K562 (cell line): ENCODE measurements at regions not wholly inside any gene's neighbourhood (a gene's known extent, or its start where the extent isn't known, plus 50 kb on each side); places are given as distances from the start of the nearest gene placed in this dataset.

Experiments used
- ATAC-seq: fragments of 200-7000 bp; cut with Tn5 transposase; 3 replicates; pipeline ENCODE4 v1.9.1; 2020; ENCODE audit warnings: moderate library complexity
- BruUV-seq: library from RNA; stranded (reverse); fragments of 400-500 nt; replicated peaks from 2 replicates; lab custom pipeline; 2021; lab: Mats Ljungman, UMichigan
- CTCF ChIA-PET: fragments of 300-600 bp; formaldehyde crosslinking; extraction: SDS; loops from one replicate; lab custom pipeline; 2021; ENCODE audit warnings: low intra/inter-chr PET ratio; lab: Yijun Ruan, JAX
- POLR2A ChIA-PET: fragments of 300-600, 350-650 bp; sonication (Branson Sonifier 250); formaldehyde crosslinking; extraction: SDS; loops from one replicate; lab custom pipeline; 2021; ENCODE audit warnings: antibody characterized with exemption, inconsistent platforms; lab: Yijun Ruan, JAX
- DNase-seq, 4 experiments: peaks; one replicate each; pipeline versions ENCODE4 v3.0.0 to v3.0.0-alpha.2; 2011 to 2018; ENCODE audit warnings: low spot score in 3 of 4, mixed read lengths in 3 of 4; ENCODE audit errors: extremely low read depth in 1 of 4
- FAIRE-seq: peaks from 2 replicates; lab custom pipeline; 2011; peaks lifted over from hg19 to GRCh38; lab: Jason Lieb, UNC
- H2AFZ ChIP-seq: 2 replicates; pipeline ENCODE4 v1.6.0; 2011; ENCODE audit warnings: low read depth, low read length, control low read depth, inconsistent platforms
- H3K27ac ChIP-seq: fragments of 200-600 bp; 3 replicates; pipeline ENCODE4 v1.8.0; 2011; ENCODE audit warnings: low read depth, mild to moderate bottlenecking, control low read depth, inconsistent platforms, low read length, moderate library complexity, mixed read lengths; ENCODE audit errors: extremely low read depth
- H3K27me3 ChIP-seq, 2 experiments: fragments of 300-600 bp in 1 of 2; 2 replicates in 1 of 2; 3 replicates in 1 of 2; pipeline versions ENCODE4 v1.6.0 to v1.8.0; 2011; ENCODE audit warnings: inconsistent platforms in 2 of 2, low read length in 2 of 2, mild to moderate bottlenecking in 1 of 2, mixed read lengths in 1 of 2, moderate library complexity in 1 of 2; ENCODE audit not compliant: control insufficient read depth in 2 of 2, insufficient read depth in 2 of 2
- H3K36me3 ChIP-seq: fragments of 300-600 bp; 3 replicates; pipeline ENCODE4 v1.8.0; 2011; ENCODE audit warnings: mild to moderate bottlenecking, low read length, inconsistent platforms; ENCODE audit not compliant: control insufficient read depth, insufficient read depth
- H3K4me1 ChIP-seq, 2 experiments: fragments of 200-600 bp in 1 of 2; replicated peaks in 1 of 2; 2 replicates in 1 of 2; 3 replicates in 1 of 2; pipeline versions ENCODE4 v1.5.1 to v1.8.0; 2011; ENCODE audit warnings: inconsistent platforms in 2 of 2, low read length in 2 of 2, mild to moderate bottlenecking in 1 of 2, mixed read lengths in 1 of 2, moderate library complexity in 1 of 2; ENCODE audit not compliant: control insufficient read depth in 2 of 2, insufficient read depth in 2 of 2
- H3K4me2 ChIP-seq: 2 replicates; pipeline ENCODE4 v1.6.1; 2011; ENCODE audit warnings: low read length, control low read depth, inconsistent platforms, mixed read lengths; ENCODE audit not compliant: insufficient read depth
- H3K4me3 ChIP-seq: fragments of 200-600 bp; sonication (generic), shearing (Covaris generic); 2 replicates; pipeline ENCODE4 v1.5.1; 2016; ENCODE audit warnings: control low read depth, inconsistent platforms
- H3K79me2 ChIP-seq: fragments of 200-600 bp; 3 replicates; pipeline ENCODE4 v1.8.0; 2011; ENCODE audit warnings: low read length, inconsistent platforms; ENCODE audit not compliant: control insufficient read depth, insufficient read depth
- H3K9ac ChIP-seq, 2 experiments: 2 replicates each; pipeline versions ENCODE4 v1.6.0 to v1.6.1; 2011; ENCODE audit warnings: low read depth in 2 of 2, low read length in 2 of 2, control low read depth in 1 of 2, inconsistent platforms in 1 of 2, mild to moderate bottlenecking in 1 of 2, mixed read lengths in 1 of 2; ENCODE audit not compliant: insufficient read depth in 1 of 2
- H3K9me1 ChIP-seq: one replicate; pipeline ENCODE4 v1.6.0; 2011; ENCODE audit warnings: inconsistent platforms, mild to moderate bottlenecking, low read length, moderate library complexity; ENCODE audit not compliant: control insufficient read depth, insufficient read depth
- H3K9me3 ChIP-seq: replicated peaks from 2 replicates; pipeline ENCODE4 v1.5.1; 2011; ENCODE audit warnings: low read depth, low read length, inconsistent platforms; ENCODE audit not compliant: control insufficient read depth, insufficient read depth
- H4K20me1 ChIP-seq: replicated peaks from 2 replicates; pipeline ENCODE4 v1.6.1; 2011; ENCODE audit warnings: low read length, inconsistent platforms, mixed read lengths; ENCODE audit not compliant: control insufficient read depth, insufficient read depth
- CBFB ChIP-seq: sonication (generic); formaldehyde crosslinking; IDR thresholded peaks from 2 replicates; pipeline ENCODE4 v1.4.0; 2020; ENCODE audit warnings: mild to moderate bottlenecking, missing genetic modification reagents
- POLR2AphosphoS2 ChIP-seq: IDR thresholded peaks from 2 replicates; pipeline ENCODE4 v1.6.1; 2012; ENCODE audit warnings: low read length, improper control_type of control experiment
- SRSF3 ChIP-seq: fragments of 200-400 bp; formaldehyde crosslinking; IDR thresholded peaks from 2 replicates; pipeline ENCODE4 v1.6.1; 2016; ENCODE audit warnings: mild to moderate bottlenecking, low read length, moderate library complexity; ENCODE audit not compliant: insufficient read depth
- WGBS: fragments of 100-300 bp; shearing (Covaris generic); methylation state at CpG from one replicate; pipeline ENCODE4 v1.1.6; 2016; ENCODE audit warnings: low coverage, mixed read lengths; ENCODE audit not compliant: insufficient coverage; ENCODE audit errors: missing lambda C conversion rate; 5-methylcytosine and 5-hydroxymethylcytosine counted together
- in situ Hi-C: fragments of 300-500 bp; cut with MboI; formaldehyde crosslinking; loops from 4 replicates; pipeline ENCODE4 v1.15.0; 2018; ENCODE audit warnings: inconsistent platforms, mixed read lengths
- intact Hi-C: fragments of 100-400 bp; cut with micrococcal nuclease; formaldehyde crosslinking; loops from 2 replicates; pipeline ENCODE4 v1.14.2; 2022
- TF ChIP-seq, protein P1 (sequence below): fragments of 200-600 bp; sonication (generic); IDR thresholded peaks from one replicate; pipeline ENCODE4 v1.6.1; 2012; ENCODE audit warnings: mild to moderate bottlenecking, low read depth, low read length, inconsistent platforms
- TF ChIP-seq, protein P2 (sequence below): fragments of 450-650 bp; IDR thresholded peaks from 2 replicates; pipeline ENCODE4 v1.6.1; 2016; ENCODE audit warnings: missing biosample characterization, missing genetic modification characterization
- TF ChIP-seq, protein P3 (sequence below): sonication (generic); formaldehyde crosslinking; IDR thresholded peaks from 2 replicates; pipeline ENCODE4 v1.5.0; 2020; ENCODE audit warnings: missing genetic modification reagents

DNA sequence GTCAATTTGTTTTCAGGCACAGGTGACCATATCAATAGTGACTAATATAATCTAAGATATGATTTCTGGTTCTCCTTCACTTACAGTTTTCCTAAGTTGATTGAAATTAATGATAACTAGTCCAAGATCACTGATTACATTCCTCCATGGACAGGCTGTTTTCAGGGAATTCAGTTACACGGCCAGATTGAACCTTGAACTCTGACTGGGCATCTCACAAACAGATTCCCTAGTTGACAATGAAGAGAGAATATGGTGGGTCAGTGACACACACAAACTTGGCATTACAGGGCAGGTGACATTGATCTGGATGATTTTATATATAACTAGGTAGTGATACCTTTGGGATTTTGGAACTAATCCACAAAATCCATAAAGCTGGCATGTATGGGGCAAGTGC lies 110.2 kb upstream of the EGR2 start:
- H3K9ac ChIP-seq = no peak overlapping the region
- H3K79me2 ChIP-seq = no peaks in the 10 kb centered on the region
- BruUV-seq = no TSS peak
- no peak overlapping the region for H2AFZ ChIP-seq
- in situ Hi-C loops = no loop called here
- no peaks in the 10 kb centered on the region for H4K20me1 ChIP-seq
- ATAC-seq (no peak), DNase-seq (no peak), FAIRE-seq (no peak)
- no peaks in the 10 kb centered on the region for H3K27me3 ChIP-seq
- H3K36me3 ChIP-seq = no peaks in the 10 kb centered on the region
- H3K4me3 ChIP-seq = no peak overlapping the region
- TF ChIP-seq, protein P1, sequence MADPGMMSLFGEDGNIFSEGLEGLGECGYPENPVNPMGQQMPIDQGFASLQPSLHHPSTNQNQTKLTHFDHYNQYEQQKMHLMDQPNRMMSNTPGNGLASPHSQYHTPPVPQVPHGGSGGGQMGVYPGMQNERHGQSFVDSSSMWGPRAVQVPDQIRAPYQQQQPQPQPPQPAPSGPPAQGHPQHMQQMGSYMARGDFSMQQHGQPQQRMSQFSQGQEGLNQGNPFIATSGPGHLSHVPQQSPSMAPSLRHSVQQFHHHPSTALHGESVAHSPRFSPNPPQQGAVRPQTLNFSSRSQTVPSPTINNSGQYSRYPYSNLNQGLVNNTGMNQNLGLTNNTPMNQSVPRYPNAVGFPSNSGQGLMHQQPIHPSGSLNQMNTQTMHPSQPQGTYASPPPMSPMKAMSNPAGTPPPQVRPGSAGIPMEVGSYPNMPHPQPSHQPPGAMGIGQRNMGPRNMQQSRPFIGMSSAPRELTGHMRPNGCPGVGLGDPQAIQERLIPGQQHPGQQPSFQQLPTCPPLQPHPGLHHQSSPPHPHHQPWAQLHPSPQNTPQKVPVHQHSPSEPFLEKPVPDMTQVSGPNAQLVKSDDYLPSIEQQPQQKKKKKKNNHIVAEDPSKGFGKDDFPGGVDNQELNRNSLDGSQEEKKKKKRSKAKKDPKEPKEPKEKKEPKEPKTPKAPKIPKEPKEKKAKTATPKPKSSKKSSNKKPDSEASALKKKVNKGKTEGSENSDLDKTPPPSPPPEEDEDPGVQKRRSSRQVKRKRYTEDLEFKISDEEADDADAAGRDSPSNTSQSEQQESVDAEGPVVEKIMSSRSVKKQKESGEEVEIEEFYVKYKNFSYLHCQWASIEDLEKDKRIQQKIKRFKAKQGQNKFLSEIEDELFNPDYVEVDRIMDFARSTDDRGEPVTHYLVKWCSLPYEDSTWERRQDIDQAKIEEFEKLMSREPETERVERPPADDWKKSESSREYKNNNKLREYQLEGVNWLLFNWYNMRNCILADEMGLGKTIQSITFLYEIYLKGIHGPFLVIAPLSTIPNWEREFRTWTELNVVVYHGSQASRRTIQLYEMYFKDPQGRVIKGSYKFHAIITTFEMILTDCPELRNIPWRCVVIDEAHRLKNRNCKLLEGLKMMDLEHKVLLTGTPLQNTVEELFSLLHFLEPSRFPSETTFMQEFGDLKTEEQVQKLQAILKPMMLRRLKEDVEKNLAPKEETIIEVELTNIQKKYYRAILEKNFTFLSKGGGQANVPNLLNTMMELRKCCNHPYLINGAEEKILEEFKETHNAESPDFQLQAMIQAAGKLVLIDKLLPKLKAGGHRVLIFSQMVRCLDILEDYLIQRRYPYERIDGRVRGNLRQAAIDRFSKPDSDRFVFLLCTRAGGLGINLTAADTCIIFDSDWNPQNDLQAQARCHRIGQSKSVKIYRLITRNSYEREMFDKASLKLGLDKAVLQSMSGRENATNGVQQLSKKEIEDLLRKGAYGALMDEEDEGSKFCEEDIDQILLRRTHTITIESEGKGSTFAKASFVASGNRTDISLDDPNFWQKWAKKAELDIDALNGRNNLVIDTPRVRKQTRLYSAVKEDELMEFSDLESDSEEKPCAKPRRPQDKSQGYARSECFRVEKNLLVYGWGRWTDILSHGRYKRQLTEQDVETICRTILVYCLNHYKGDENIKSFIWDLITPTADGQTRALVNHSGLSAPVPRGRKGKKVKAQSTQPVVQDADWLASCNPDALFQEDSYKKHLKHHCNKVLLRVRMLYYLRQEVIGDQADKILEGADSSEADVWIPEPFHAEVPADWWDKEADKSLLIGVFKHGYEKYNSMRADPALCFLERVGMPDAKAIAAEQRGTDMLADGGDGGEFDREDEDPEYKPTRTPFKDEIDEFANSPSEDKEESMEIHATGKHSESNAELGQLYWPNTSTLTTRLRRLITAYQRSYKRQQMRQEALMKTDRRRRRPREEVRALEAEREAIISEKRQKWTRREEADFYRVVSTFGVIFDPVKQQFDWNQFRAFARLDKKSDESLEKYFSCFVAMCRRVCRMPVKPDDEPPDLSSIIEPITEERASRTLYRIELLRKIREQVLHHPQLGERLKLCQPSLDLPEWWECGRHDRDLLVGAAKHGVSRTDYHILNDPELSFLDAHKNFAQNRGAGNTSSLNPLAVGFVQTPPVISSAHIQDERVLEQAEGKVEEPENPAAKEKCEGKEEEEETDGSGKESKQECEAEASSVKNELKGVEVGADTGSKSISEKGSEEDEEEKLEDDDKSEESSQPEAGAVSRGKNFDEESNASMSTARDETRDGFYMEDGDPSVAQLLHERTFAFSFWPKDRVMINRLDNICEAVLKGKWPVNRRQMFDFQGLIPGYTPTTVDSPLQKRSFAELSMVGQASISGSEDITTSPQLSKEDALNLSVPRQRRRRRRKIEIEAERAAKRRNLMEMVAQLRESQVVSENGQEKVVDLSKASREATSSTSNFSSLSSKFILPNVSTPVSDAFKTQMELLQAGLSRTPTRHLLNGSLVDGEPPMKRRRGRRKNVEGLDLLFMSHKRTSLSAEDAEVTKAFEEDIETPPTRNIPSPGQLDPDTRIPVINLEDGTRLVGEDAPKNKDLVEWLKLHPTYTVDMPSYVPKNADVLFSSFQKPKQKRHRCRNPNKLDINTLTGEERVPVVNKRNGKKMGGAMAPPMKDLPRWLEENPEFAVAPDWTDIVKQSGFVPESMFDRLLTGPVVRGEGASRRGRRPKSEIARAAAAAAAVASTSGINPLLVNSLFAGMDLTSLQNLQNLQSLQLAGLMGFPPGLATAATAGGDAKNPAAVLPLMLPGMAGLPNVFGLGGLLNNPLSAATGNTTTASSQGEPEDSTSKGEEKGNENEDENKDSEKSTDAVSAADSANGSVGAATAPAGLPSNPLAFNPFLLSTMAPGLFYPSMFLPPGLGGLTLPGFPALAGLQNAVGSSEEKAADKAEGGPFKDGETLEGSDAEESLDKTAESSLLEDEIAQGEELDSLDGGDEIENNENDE = no peak
- TF ChIP-seq CBFB (CRISPR knock-in tag) (no peak), SRSF3 (no peak), POLR2AphosphoS2 (no peak)
- TF ChIP-seq, protein P2, sequence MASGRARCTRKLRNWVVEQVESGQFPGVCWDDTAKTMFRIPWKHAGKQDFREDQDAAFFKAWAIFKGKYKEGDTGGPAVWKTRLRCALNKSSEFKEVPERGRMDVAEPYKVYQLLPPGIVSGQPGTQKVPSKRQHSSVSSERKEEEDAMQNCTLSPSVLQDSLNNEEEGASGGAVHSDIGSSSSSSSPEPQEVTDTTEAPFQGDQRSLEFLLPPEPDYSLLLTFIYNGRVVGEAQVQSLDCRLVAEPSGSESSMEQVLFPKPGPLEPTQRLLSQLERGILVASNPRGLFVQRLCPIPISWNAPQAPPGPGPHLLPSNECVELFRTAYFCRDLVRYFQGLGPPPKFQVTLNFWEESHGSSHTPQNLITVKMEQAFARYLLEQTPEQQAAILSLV = no peak
- TF ChIP-seq, protein P3, sequence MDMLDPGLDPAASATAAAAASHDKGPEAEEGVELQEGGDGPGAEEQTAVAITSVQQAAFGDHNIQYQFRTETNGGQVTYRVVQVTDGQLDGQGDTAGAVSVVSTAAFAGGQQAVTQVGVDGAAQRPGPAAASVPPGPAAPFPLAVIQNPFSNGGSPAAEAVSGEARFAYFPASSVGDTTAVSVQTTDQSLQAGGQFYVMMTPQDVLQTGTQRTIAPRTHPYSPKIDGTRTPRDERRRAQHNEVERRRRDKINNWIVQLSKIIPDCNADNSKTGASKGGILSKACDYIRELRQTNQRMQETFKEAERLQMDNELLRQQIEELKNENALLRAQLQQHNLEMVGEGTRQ (CRISPR knock-in tag) = no peak
- TF ChIP-seq, all 486 proteins: peak for 0
- POLR2A ChIA-PET = no interaction called here
- Histone ChIP-seq H3K9me3 (no peaks in the 10 kb centered on the region), H3K4me1 (peaks cover 0 to 6% of the 10 kb centered on the region in 2 experiments; a peak in 2 of 5 replicates), H3K4me2 (no peak overlapping the region), H3K9me1 (no peaks in the 10 kb centered on the region), H3K27ac (no peak overlapping the region)
- WGBS = 0% methylated on average over 1 of the region's 1 CpG
- intact Hi-C loops = no loop called here
- CTCF ChIA-PET = no interaction called here
